ENCODE measurements at regions not wholly inside any gene's neighbourhood (a gene's known extent, or its start where the extent isn't known, plus 50 kb on each side); places are given as distances from the start of the nearest gene placed in this dataset.

GRCh38 chrX:1034717-1035116 is 177.7 kb downstream of the CRLF2 start:
- H3K9me3 ChIP-seq (replicated peaks; ENCODE audit: control insufficient read depth, insufficient read depth, low read depth, low read length), result no peaks in the 10 kb centered on the region
- peaks cover 0 to 21% of the 10 kb centered on the region in 2 experiments; a peak in 4 of 5 replicates for H3K27me3 ChIP-seq (ENCODE audit: control insufficient read depth in 2 of 2, insufficient read depth in 2 of 2, low read length in 2 of 2)
- CTCF ChIA-PET (ENCODE audit: low intra/inter-chr PET ratio), result no interaction called here
- no peaks in the 10 kb centered on the region for H3K36me3 ChIP-seq (ENCODE audit: control insufficient read depth, insufficient read depth, low read length)
- H3K4me2 ChIP-seq (ENCODE audit: insufficient read depth, low read length), result no peak overlapping the region
- no peaks in the 10 kb centered on the region for H3K4me1 ChIP-seq (replicated peaks in 1 of 2; ENCODE audit: control insufficient read depth in 2 of 2, insufficient read depth in 2 of 2, low read length in 2 of 2)
- no TSS peak for BruUV-seq (replicated peaks)
- WGBS (ENCODE audit: insufficient coverage, low coverage, missing lambda C conversion rate), result 4% methylated on average over 15 of the region's 17 CpGs
- no peaks in the 10 kb centered on the region for H3K79me2 ChIP-seq (ENCODE audit: control insufficient read depth, insufficient read depth, low read length)
- H3K9ac ChIP-seq (ENCODE audit: insufficient read depth in 1 of 2, low read depth in 2 of 2, low read length in 2 of 2), result no peak overlapping the region
- POLR2A ChIA-PET, result no interaction called here
- no peak overlapping the region for H2AFZ ChIP-seq (ENCODE audit: low read depth, low read length)
- no peaks in the 10 kb centered on the region for H4K20me1 ChIP-seq (replicated peaks; ENCODE audit: control insufficient read depth, insufficient read depth, low read length)
- FAIRE-seq (no peak), DNase-seq (ENCODE audit: extremely low read depth in 1 of 4, low spot score in 3 of 4) (no peak), ATAC-seq (no peak)
- TF ChIP-seq RNF219 (CRISPR knock-in tag; IDR thresholded peaks at IDR 0.05) (no peak), ZBTB12 (CRISPR knock-in tag; IDR thresholded peaks at IDR 0.05) (no peak), TEAD4 (IDR thresholded peaks at IDR 0.05; ENCODE audit: low read length) (no peak), TEAD4 (CRISPR knock-in tag; IDR thresholded peaks at IDR 0.05; ENCODE audit: borderline replicate concordance) (no peak)
- in situ Hi-C loops (cut with MboI) (no loop called here), intact Hi-C loops (cut with micrococcal nuclease) (no loop called here)
- H3K9me1 ChIP-seq (ENCODE audit: control insufficient read depth, insufficient read depth, low read length), result no peaks in the 10 kb centered on the region
- H3K4me3 ChIP-seq, result no peak overlapping the region
- no peak overlapping the region for H3K27ac ChIP-seq (ENCODE audit: extremely low read depth, low read depth, low read length)
